DOHH2 (cell line): ENCODE measurements at regions not wholly inside any gene's neighbourhood (a gene's known extent, or its start where the extent isn't known, plus 50 kb on each side); places are given as distances from the start of the nearest gene placed in this dataset.

ENCODE experiments used
- H3F3A ChIP-seq: fragments of 200-600 bp; sonication (generic), shearing (Covaris generic); 2 replicates; pipeline ENCODE4 v1.6.0; 2016; ENCODE audit warnings: antibody characterized with exemption, mild to moderate bottlenecking; ENCODE audit not compliant: control insufficient read depth, insufficient read depth
- H3K27ac ChIP-seq: fragments of 200-600 bp; sonication (generic); 2 replicates; pipeline ENCODE4 v1.5.1; 2014; ENCODE audit warnings: low read depth, mild to moderate bottlenecking, low read length, moderate library complexity
- H3K27me3 ChIP-seq: fragments of 200-600 bp; sonication (generic); 2 replicates; pipeline ENCODE4 v1.6.1; 2014; ENCODE audit warnings: mild to moderate bottlenecking, low read length, mixed read lengths; ENCODE audit not compliant: control insufficient read depth
- H3K36me3 ChIP-seq: fragments of 200-600 bp; sonication (generic); 2 replicates; pipeline ENCODE4 v1.6.1; 2014; ENCODE audit warnings: mild to moderate bottlenecking, low read length, moderate library complexity, mixed read lengths; ENCODE audit not compliant: control insufficient read depth
- H3K4me1 ChIP-seq: fragments of 200-600 bp; sonication (generic); 2 replicates; pipeline ENCODE4 v1.6.1; 2014; ENCODE audit warnings: mild to moderate bottlenecking, low read length, mixed read lengths; ENCODE audit not compliant: control insufficient read depth
- H3K4me2 ChIP-seq: fragments of 200-600 bp; sonication (generic); 2 replicates; pipeline ENCODE4 v1.6.0; 2014; ENCODE audit warnings: mild to moderate bottlenecking, low read length, moderate library complexity
- H3K4me3 ChIP-seq: fragments of 200-600 bp; sonication (generic); 2 replicates; pipeline ENCODE4 v1.5.1; 2014; ENCODE audit warnings: mild to moderate bottlenecking, low read length, mixed read lengths
- H3K79me2 ChIP-seq: fragments of 200-600 bp; sonication (generic); 2 replicates; pipeline ENCODE4 v1.6.1; 2014; ENCODE audit warnings: mild to moderate bottlenecking, low read length, mixed read lengths; ENCODE audit not compliant: control insufficient read depth
- H3K9me2 ChIP-seq: fragments of 200-600 bp; sonication (generic); replicated peaks from 2 replicates; pipeline ENCODE4 v1.6.1; 2014; ENCODE audit warnings: mild to moderate bottlenecking, low read length, mixed read lengths; ENCODE audit not compliant: control insufficient read depth
- H3K9me3 ChIP-seq: fragments of 200-600 bp; sonication (generic); 2 replicates; pipeline ENCODE4 v1.6.1; 2014; ENCODE audit warnings: antibody characterized with exemption, low read length, mixed read lengths; ENCODE audit not compliant: control insufficient read depth, insufficient read depth
- H4K20me1 ChIP-seq: fragments of 200-600 bp; sonication (generic); 2 replicates; pipeline ENCODE4 v1.6.0; 2014; ENCODE audit warnings: low read depth, mild to moderate bottlenecking, antibody characterized with exemption, low read length, moderate library complexity; ENCODE audit not compliant: control insufficient read depth, insufficient read depth
- CTCF ChIP-seq: fragments of 200-600 bp; sonication (generic); IDR thresholded peaks from one replicate; pipeline ENCODE4 v1.5.1; 2014; ENCODE audit warnings: antibody characterized with exemption, mild to moderate bottlenecking, low read depth, low read length; ENCODE audit not compliant: poor library complexity, severe bottlenecking
- EZH2phosphoT487 ChIP-seq: fragments of 200-600 bp; sonication (generic); IDR thresholded peaks from 2 replicates; pipeline ENCODE4 v1.6.1; 2017; ENCODE audit warnings: borderline replicate concordance, mild to moderate bottlenecking, antibody characterized with exemption, low read length, moderate library complexity, mixed read lengths

GRCh38 chr2:139353874-139354273 lies 573.7 kb upstream of the NXPH2 start:
- H3K4me2 ChIP-seq, result no peak overlapping the region
- no peaks in the 10 kb centered on the region for H3K9me2 ChIP-seq
- H3K36me3 ChIP-seq, result no peaks in the 10 kb centered on the region
- no peak for TF ChIP-seq EZH2phosphoT487
- no peak for TF ChIP-seq CTCF
- no peak overlapping the region for H3K4me3 ChIP-seq
- no peaks in the 10 kb centered on the region for H3F3A ChIP-seq
- H3K4me1 ChIP-seq, result no peaks in the 10 kb centered on the region
- no peaks in the 10 kb centered on the region for H3K27me3 ChIP-seq
- no peak overlapping the region for H3K27ac ChIP-seq
- no peaks in the 10 kb centered on the region for H4K20me1 ChIP-seq
- peaks cover 3% of the 10 kb centered on the region; the same call in 1 of the 2 replicates for H3K9me3 ChIP-seq
- H3K79me2 ChIP-seq, result no peaks in the 10 kb centered on the region

- Histone ChIP-seq H3K27ac (no peak overlapping the region), H3K27me3 (no peaks in the 10 kb centered on the region), H3K4me1 (no peaks in the 10 kb centered on the region), H4K20me1 (no peaks in the 10 kb centered on the region), H3K4me2 (no peak overlapping the region), H3K36me3 (no peaks in the 10 kb centered on the region), H3F3A (no peaks in the 10 kb centered on the region), H3K79me2 (no peaks in the 10 kb centered on the region), H3K9me2 (no peaks in the 10 kb centered on the region), H3K9me3 (no peaks in the 10 kb centered on the region), H3K4me3 (no peak overlapping the region)
- TF ChIP-seq EZH2phosphoT487 (no peak), CTCF (no peak)
Measured at GRCh38 chr2:139317259-139317658, 537.1 kb upstream of the NXPH2 start.

GRCh38 chr2:139314059-139314458 lies 533.9 kb upstream of the NXPH2 start:
- H3K27ac ChIP-seq, result no peak overlapping the region
- H4K20me1 ChIP-seq, result no peaks in the 10 kb centered on the region
- no peaks in the 10 kb centered on the region for H3K79me2 ChIP-seq
- H3K4me2 ChIP-seq, result no peak overlapping the region
- H3K4me3 ChIP-seq, result no peak overlapping the region
- no peaks in the 10 kb centered on the region for H3F3A ChIP-seq
- no peaks in the 10 kb centered on the region for H3K4me1 ChIP-seq
- H3K36me3 ChIP-seq, result no peaks in the 10 kb centered on the region
- H3K27me3 ChIP-seq, result no peaks in the 10 kb centered on the region
- no peaks in the 10 kb centered on the region for H3K9me2 ChIP-seq
- no peaks in the 10 kb centered on the region for H3K9me3 ChIP-seq
- TF ChIP-seq EZH2phosphoT487 (no peak), CTCF (no peak)

- Histone ChIP-seq H3K4me2 (no peak overlapping the region), H3K79me2 (no peaks in the 10 kb centered on the region), H4K20me1 (no peaks in the 10 kb centered on the region), H3K27me3 (no peaks in the 10 kb centered on the region), H3K4me1 (no peaks in the 10 kb centered on the region), H3K4me3 (no peak overlapping the region), H3K36me3 (no peaks in the 10 kb centered on the region), H3F3A (no peaks in the 10 kb centered on the region), H3K9me2 (no peaks in the 10 kb centered on the region), H3K27ac (no peak overlapping the region), H3K9me3 (no peaks in the 10 kb centered on the region)
- TF ChIP-seq CTCF (no peak), EZH2phosphoT487 (no peak)
Measured at GRCh38 chr2:139296672-139297209, 516.6 kb upstream of the NXPH2 start.
